ENCODE measurements at regions not wholly inside any gene's neighbourhood (a gene's known extent, or its start where the extent isn't known, plus 50 kb on each side); places are given as distances from the start of the nearest gene placed in this dataset.

DNA sequence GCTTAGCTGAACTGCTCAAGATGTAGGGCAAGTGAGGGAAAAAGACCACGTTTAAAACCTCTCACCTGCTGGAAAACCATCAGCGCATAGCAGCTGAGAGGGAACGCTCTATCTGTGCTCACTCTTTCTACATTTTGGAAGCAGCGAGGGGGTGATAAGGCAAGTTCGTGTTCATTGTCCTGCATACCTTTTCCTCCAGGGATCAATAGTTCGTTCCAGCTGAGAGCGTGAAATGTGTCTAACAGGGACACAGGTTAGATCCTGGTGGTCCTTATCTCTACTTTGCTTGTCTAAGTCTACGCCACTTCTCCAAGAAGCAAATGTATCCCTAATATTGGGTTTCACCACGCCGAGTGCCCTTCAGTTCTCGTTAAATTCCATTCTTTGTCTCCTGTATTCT is 183.5 kb upstream of the ZFHX3 start:
- no peak for TF ChIP-seq CTCF (IDR thresholded peaks at IDR 0.05; ENCODE audit: low read depth, low read length, poor library complexity, severe bottlenecking)
- no peak for TF ChIP-seq EZH2phosphoT487 (IDR thresholded peaks at IDR 0.05; ENCODE audit: borderline replicate concordance, low read length)

Data from DOHH2 (cell line).